Rectal smooth muscle tissue (tissue), 1 donor: ENCODE measurements at regions not wholly inside any gene's neighbourhood (a gene's known extent, or its start where the extent isn't known, plus 50 kb on each side); places are given as distances from the start of the nearest gene placed in this dataset.

ENCODE experiments used
- H3K27ac ChIP-seq: one replicate; pipeline ENCODE4 v1.7.0; 2013; ENCODE audit warnings: low read depth, low read length, inconsistent platforms
- H3K27me3 ChIP-seq: one replicate; pipeline ENCODE4 v1.7.0; 2013; ENCODE audit warnings: low read length; ENCODE audit not compliant: control insufficient read depth, insufficient read depth
- H3K36me3 ChIP-seq: one replicate; pipeline ENCODE4 v1.7.0; 2013; ENCODE audit warnings: low read length; ENCODE audit not compliant: control insufficient read depth, insufficient read depth
- H3K4me1 ChIP-seq: one replicate; pipeline ENCODE4 v1.7.0; 2013; ENCODE audit warnings: low read length; ENCODE audit not compliant: control insufficient read depth, insufficient read depth
- H3K4me3 ChIP-seq: one replicate; pipeline ENCODE4 v1.7.0; 2013; ENCODE audit warnings: low read length
- H3K9ac ChIP-seq: one replicate; pipeline ENCODE4 v1.7.0; 2013; ENCODE audit warnings: low read length

DNA sequence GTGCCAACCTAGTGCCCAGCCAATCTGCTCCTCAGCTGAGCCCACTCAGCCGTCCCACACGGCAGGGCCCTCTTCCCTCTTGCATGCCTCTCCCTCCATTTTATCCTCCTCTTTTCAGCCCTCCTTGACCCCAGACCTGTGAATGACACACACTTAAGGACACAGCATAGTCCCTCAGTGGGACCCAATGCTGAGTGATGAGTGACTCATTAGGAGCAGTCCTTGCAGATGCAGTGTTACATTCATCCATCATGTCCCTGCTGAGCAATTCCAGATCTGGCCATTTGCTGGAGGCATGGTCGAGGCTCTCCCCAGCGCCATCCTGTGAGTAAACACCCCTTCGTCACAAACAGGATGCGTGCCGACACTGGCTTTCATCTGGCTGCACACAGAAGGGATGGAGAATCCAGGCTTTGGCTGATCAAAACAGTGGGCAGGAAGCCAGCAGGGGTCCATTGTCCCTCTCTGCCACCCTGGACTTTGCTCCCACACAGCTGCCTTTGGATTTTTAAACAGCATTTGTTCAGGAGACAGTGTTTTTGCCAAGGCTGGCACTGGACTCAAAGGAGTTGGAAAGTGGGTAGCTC, 122.6 kb downstream of the AXIN2 start:
- H3K4me3 ChIP-seq = no peak overlapping the region
- no peaks in the 10 kb centered on the region for H3K4me1 ChIP-seq
- H3K27me3 ChIP-seq = peaks cover 4% of the 10 kb centered on the region
- H3K9ac ChIP-seq = no peak overlapping the region
- no peak overlapping the region for H3K27ac ChIP-seq
- no peaks in the 10 kb centered on the region for H3K36me3 ChIP-seq

DNA sequence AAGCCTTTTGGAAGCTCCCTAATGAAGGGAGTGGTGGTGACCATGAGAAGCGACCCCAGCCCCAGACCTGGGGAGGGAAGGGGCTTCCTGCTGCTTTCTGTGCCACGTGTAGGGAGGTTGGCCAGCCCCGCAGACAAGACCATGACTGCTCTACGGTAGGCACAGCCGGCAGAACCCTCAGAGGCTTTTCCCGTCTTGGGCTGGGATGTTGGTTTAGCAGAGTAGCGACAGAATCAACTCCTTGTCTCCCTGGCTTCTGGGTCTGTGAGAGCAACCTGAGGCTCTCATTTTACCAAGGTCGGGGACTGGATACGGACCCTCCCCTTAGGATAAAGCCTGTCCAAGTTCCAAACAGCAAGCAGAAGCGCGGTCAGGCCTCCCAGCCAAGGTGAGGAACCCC, 123.3 kb downstream of the AXIN2 start:
- Histone ChIP-seq H3K27me3 (peaks cover 4% of the 10 kb centered on the region), H3K4me1 (no peaks in the 10 kb centered on the region), H3K9ac (no peak overlapping the region), H3K27ac (no peak overlapping the region), H3K4me3 (no peak overlapping the region), H3K36me3 (no peaks in the 10 kb centered on the region)

DNA sequence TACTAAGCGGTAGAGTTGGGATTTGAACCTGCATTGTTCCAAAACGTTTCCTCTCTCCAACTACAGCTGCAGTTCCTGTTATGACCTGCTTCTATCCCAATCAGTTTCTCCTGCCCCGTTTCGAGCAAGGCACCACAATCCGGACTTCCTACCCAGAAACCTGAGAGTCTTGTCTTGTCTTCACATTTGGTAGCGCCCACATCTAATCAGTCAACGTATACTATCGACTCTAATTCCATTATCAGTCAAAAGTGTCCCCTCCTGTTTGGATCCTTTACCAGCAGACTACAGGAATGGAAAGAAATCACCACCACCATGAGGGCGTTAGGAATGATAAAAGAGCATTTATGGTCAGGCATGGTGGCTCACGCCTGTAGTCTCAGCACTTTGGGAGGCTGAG, 124.6 kb downstream of the AXIN2 start:
- H3K4me3 ChIP-seq = no peak overlapping the region
- no peaks in the 10 kb centered on the region for H3K4me1 ChIP-seq
- H3K27me3 ChIP-seq = peaks cover 4% of the 10 kb centered on the region
- no peak overlapping the region for H3K27ac ChIP-seq
- no peak overlapping the region for H3K9ac ChIP-seq
- H3K36me3 ChIP-seq = no peaks in the 10 kb centered on the region

DNA sequence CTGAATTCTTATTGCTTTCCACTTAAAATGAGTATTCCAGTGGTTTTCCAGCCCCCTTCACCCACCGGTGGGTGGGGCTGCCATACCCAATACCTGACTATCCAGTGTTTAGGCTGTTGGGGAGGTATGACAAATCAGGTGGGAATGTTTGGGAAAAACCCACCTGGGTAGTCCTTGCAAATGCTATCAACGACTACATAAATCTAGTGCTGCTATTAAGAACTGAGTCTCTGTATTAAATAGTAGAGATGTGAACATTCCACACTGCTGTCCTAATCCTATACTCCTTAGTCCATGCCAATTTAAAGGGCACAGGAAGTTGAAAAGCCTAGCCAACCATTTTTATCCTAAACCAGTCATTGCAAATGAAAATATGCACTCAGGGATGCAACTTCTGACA, 126.6 kb downstream of the AXIN2 start:
- H3K27ac ChIP-seq = no peak overlapping the region
- no peaks in the 10 kb centered on the region for H3K36me3 ChIP-seq
- no peak overlapping the region for H3K9ac ChIP-seq
- peaks cover 4% of the 10 kb centered on the region for H3K27me3 ChIP-seq
- H3K4me3 ChIP-seq = no peak overlapping the region
- H3K4me1 ChIP-seq = no peaks in the 10 kb centered on the region

DNA sequence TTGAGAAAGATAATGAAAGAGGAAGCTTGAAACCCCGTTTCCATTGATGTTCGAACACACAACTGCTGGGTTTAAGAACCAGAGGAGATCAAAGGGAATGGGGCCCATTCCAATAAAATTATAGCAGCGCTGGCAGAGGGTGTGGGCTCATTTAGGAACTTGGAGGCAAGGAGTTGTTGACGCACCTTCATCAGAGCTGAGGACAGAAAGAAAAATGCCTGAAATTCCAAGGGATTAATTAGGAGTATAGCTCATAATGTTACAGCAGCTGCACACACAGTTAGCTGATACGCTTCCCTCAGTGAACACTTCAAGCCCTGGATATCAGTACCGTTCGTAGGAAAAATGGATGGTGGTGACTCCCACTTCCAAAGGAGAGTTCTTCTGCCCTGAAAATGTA, 127.2 kb downstream of the AXIN2 start:
- Histone ChIP-seq H3K4me1 (no peaks in the 10 kb centered on the region), H3K27ac (no peak overlapping the region), H3K27me3 (peaks cover 4% of the 10 kb centered on the region), H3K4me3 (no peak overlapping the region), H3K9ac (no peak overlapping the region), H3K36me3 (no peaks in the 10 kb centered on the region)

DNA sequence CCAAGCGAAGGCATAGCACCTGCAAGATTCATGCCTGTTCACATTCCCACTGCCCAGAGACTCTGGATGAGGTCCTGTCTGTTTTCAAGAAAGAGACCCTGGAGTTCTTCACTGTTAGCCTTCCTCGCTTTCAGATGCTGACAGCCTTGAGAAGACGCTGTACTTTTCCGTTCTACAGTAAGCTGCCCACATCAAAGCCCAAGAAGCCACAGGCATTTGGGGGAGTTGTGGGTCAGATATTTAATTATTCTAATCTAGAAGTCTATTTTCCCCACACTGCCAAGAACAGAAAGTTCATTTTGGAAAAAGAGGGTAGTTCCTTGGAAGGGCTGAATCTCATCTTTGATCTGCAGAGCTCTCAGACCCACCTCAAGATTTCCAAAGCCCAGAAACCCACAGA, 127.9 kb downstream of the AXIN2 start:
- Histone ChIP-seq H3K9ac (no peak overlapping the region), H3K27me3 (peaks cover 3% of the 10 kb centered on the region), H3K4me1 (no peaks in the 10 kb centered on the region), H3K4me3 (no peak overlapping the region), H3K36me3 (no peaks in the 10 kb centered on the region), H3K27ac (no peak overlapping the region)

DNA sequence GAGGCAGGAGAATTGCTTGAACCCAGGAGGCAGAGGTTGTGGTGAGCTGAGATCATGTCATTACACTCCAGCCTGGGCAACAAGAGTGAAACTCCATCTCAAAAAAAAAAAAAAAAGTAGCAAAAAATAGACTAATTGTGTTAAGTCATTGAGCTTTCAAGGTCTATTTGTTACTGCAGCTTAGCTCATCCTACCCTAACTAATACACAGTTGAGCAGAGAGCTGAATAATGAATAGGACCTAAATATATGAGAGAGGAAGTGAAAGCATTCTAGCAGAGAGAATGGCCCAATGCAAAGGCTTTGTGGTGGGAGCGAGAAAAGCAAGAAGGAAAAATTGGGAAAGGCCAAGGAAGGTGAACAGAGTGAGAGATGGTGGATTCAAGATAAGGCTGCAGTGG, 128.3 kb downstream of the AXIN2 start:
- Histone ChIP-seq H3K4me3 (no peak overlapping the region), H3K9ac (no peak overlapping the region), H3K27me3 (no peaks in the 10 kb centered on the region), H3K4me1 (no peaks in the 10 kb centered on the region), H3K27ac (no peak overlapping the region), H3K36me3 (no peaks in the 10 kb centered on the region)

DNA sequence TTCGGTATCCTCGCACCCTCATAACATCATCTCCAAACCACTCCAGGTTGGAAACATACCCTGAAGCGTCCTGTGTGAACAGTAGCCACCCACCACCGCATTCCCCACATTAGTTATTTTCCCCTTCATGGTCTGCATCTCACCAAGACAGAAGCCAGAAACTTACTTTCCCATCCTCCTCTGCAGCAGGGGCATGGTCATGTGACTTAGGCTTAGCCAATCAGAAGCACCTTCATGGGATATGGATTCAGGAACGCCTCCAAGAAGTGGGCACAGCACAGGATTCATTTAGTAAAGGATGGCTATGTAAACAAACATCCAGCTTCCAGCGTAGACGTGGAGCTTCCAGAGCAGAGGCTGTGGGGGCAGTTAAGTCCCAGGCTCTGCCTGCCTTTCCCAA, 130.3 kb downstream of the AXIN2 start:
- no peak overlapping the region for H3K4me3 ChIP-seq
- H3K4me1 ChIP-seq = no peaks in the 10 kb centered on the region
- H3K27me3 ChIP-seq = no peaks in the 10 kb centered on the region
- H3K9ac ChIP-seq = no peak overlapping the region
- no peaks in the 10 kb centered on the region for H3K36me3 ChIP-seq
- no peak overlapping the region for H3K27ac ChIP-seq

DNA sequence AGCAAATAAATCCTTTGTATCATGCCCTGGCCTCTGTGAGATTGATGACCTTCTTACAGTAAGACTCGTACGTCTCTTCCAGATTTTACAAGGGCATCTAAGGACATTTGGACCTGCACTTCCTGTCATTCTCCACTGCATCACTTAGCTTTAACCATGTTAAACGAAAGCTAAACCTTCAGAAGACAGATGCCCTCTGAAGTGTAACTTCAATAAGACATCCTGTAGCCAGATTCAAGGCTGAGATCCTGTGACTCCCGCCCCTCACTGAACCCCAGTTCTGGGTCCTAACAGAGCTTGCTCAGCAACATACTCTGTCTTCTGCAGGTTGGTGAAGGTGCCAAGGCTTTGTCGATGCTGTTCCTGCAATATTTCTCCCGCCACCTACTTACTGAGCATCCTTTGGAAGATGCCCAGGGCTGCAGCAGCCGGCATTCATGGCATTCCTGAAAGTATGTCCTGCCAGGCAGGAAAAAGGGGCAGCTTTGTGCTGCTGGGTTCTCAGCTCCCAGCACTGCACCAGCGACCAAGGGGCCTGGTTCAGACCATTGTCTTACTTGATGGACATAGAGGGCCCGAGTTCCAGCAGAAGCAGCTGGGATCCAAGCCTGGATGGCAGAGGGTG, 131.1 kb downstream of the AXIN2 start:
- H3K4me1 ChIP-seq = no peaks in the 10 kb centered on the region
- no peak overlapping the region for H3K9ac ChIP-seq
- H3K27ac ChIP-seq = no peak overlapping the region
- H3K27me3 ChIP-seq = no peaks in the 10 kb centered on the region
- no peaks in the 10 kb centered on the region for H3K36me3 ChIP-seq
- no peak overlapping the region for H3K4me3 ChIP-seq

DNA sequence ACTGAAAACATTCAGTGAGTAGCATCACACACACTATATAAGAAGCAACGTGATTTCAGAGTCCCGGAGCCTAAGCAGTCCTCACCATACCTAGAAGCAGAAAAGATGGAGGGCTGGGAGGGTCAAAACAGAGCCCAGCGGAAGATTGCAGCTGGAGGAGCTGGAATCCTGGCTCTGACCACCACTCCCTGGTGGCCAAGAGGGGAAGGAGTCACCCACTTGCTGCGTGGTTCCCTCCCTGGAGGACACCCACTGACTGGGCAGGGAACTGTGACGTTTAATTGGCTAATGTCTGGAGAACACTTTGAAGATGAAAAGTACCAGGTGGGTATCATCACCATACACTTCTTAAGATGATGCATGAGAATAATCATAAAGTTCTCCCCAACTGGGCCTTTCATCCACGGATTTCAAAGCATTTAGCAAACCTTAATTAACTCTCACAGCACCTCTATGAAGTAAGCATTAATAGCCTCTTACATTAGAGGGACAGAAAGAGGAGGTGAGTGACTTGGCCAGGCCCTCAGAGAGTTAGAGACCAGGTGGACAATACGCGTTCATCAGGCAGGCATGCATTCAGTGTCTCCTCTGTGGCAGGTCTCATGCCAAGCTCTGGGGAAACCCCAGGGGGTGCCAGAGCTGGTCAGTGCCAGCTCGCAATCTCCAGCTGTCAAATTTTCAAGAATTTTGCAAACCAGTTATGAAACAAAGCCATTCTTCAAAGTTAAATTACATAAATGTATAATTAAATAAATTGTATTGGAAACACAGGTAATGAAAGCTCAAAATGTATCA, 137.9 kb downstream of the AXIN2 start:
- no peak overlapping the region for H3K9ac ChIP-seq
- H3K36me3 ChIP-seq = no peaks in the 10 kb centered on the region
- no peak overlapping the region for H3K27ac ChIP-seq
- no peak overlapping the region for H3K4me3 ChIP-seq
- H3K4me1 ChIP-seq = no peaks in the 10 kb centered on the region
- H3K27me3 ChIP-seq = no peaks in the 10 kb centered on the region

DNA sequence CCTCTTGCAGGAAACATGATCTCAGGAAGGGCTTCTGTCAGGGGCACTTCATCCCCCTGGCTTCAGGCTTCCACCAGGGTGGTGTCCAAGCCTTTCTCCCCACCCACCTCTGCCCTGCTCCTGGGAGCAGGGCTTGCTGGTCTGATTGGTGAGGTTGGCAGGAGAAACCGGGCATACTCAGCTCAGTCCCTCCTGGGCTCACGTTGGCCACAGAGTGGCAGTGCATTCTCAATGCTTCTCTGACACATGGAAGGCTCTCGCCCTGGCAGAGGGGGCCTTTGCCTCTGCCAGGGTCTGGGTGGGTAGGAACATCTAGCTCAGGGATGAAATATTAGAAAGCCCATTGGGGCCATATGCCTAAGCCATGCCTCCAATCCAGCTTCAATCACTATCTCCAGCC, 142.8 kb downstream of the AXIN2 start:
- Histone ChIP-seq H3K4me1 (no peaks in the 10 kb centered on the region), H3K27ac (no peak overlapping the region), H3K27me3 (no peaks in the 10 kb centered on the region), H3K9ac (no peak overlapping the region), H3K36me3 (no peaks in the 10 kb centered on the region), H3K4me3 (no peak overlapping the region)

DNA sequence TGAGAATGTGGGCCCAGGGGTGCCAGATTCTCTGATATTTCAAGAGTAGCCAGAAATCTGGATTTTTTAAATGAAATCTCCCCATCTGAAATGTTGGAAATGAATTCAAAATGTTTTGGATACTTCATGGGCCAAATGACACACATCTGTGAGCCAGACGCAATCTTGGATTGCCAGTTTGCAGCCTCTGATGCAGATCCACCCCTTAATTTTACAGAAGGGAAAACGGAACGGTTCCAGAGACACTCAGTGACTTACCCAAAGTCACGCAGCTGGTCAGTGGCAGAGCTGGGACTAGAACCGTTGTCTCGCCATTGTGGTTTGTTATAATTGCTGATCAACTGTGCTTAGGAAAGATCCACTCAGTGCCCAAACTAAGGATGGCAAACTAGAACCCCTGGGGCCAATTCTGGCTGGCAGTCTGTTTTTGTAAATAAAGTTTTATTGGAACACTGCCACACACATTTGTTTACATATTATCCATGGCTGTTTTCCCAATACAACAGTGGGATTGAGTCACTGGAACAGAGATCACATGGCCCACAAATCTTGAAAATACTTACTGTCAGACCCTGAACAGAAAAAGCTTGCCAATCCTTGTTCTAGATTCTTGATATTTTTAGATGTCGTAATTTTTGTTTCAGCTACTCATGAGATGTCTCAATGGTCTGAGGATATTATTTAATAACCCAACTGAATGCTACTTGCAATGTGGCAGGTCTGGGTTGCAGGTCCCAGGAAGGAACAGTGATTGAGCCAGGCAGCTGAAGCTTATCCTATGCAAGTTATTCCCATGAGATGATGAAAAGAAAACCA, 143.8 kb downstream of the AXIN2 start:
- Histone ChIP-seq H3K36me3 (no peaks in the 10 kb centered on the region), H3K4me1 (no peaks in the 10 kb centered on the region), H3K9ac (no peak overlapping the region), H3K27me3 (no peaks in the 10 kb centered on the region), H3K27ac (no peak overlapping the region), H3K4me3 (no peak overlapping the region)
